GM18867 (cell line): ENCODE measurements at regions not wholly inside any gene's neighbourhood (a gene's known extent, or its start where the extent isn't known, plus 50 kb on each side); places are given as distances from the start of the nearest gene placed in this dataset.
"Not testable (repeated sequence)": the region's sequence is repeated elsewhere in the genome, so short reads cannot be mapped to it uniquely, and the experiment has no call there.

ENCODE experiments used
- ATAC-seq: cut with Tn5 transposase; IDR thresholded peaks from one replicate; pipeline ENCODE4 v1.9.1; 2021; ENCODE audit warnings: mild to moderate bottlenecking, moderate library complexity; ENCODE audit not compliant: unreplicated experiment

- ATAC-seq: no peak
Measured at GRCh38 chr1:208682664-208683013, 438.5 kb upstream of the PLXNA2 start.

- no peak for ATAC-seq
Measured at GRCh38 chr1:208683141-208683540, 439.0 kb upstream of the PLXNA2 start.

- ATAC-seq: no peak
Measured at GRCh38 chr1:208684192-208684591, 440.0 kb upstream of the PLXNA2 start.

- ATAC-seq: no peak
Measured at GRCh38 chr1:208686592-208686991, 442.4 kb upstream of the PLXNA2 start.

- no peak for ATAC-seq
Measured at GRCh38 chr1:208688656-208689315, 444.6 kb upstream of the PLXNA2 start.

GRCh38 chr1:208691012-208691411, 446.8 kb upstream of the PLXNA2 start:
- no peak for ATAC-seq

GRCh38 chr1:208709981-208710380, 465.8 kb upstream of the PLXNA2 start:
- no peak for ATAC-seq

- ATAC-seq: no peak
Measured at GRCh38 chr1:208714323-208714722, 470.1 kb upstream of the PLXNA2 start.

- no peak for ATAC-seq
Measured at GRCh38 chr1:208717525-208717924, 473.3 kb upstream of the PLXNA2 start.

- ATAC-seq: no peak
Measured at GRCh38 chr1:208722592-208722991, 478.4 kb upstream of the PLXNA2 start.

GRCh38 chr1:208724079-208724478, 479.9 kb upstream of the PLXNA2 start:
- ATAC-seq: no peak

GRCh38 chr1:208728815-208729214, 484.6 kb upstream of the PLXNA2 start:
- no peak for ATAC-seq

- ATAC-seq: peak; percentile 99
Measured at GRCh38 chr1:208731981-208732821, 488.0 kb upstream of the PLXNA2 start.

GRCh38 chr1:208737161-208737560, 493.0 kb upstream of the PLXNA2 start:
- no peak for ATAC-seq

- ATAC-seq: peak; percentile 63
Measured at GRCh38 chr1:208737922-208738321, 493.7 kb upstream of the PLXNA2 start.

GRCh38 chr1:208739636-208740035, 495.5 kb upstream of the PLXNA2 start:
- not testable (repeated sequence) for ATAC-seq

- ATAC-seq: no peak
Measured at GRCh38 chr1:208741296-208741695, 497.1 kb upstream of the PLXNA2 start.

GRCh38 chr1:208743361-208743760, 499.2 kb upstream of the PLXNA2 start:
- no peak for ATAC-seq

- ATAC-seq: no peak
Measured at GRCh38 chr1:208747979-208748378, 503.8 kb upstream of the PLXNA2 start.

- no peak for ATAC-seq
Measured at GRCh38 chr1:208748387-208749165, 504.4 kb upstream of the PLXNA2 start.

GRCh38 chr1:208756339-208756981, 512.3 kb upstream of the PLXNA2 start:
- no peak for ATAC-seq
